GM21390 (cell line): ENCODE measurements at regions not wholly inside any gene's neighbourhood (a gene's known extent, or its start where the extent isn't known, plus 50 kb on each side); places are given as distances from the start of the nearest gene placed in this dataset.

ENCODE experiments used
- ATAC-seq: cut with Tn5 transposase; IDR thresholded peaks from one replicate; pipeline ENCODE4 v1.9.1; 2021; ENCODE audit not compliant: unreplicated experiment

DNA sequence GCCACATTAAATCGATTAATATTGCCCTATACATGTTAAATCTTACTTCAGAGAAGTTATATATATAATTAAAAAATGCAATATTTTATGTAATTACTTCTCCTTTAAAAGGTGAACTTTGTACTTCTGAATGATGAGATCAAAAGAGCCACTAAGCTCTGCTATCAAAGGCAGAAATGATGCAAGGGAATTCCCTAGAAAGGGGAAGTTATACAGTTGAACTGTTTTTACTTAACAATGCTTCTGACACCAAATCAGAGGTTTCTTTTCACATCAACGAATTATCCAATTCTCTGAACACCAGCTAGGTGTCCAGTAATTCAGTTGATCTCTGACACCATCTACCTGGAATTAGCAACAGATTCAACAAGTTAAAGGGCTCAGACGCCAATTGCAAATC is 319.9 kb upstream of the TSHZ2 start:
- ATAC-seq = no peak

DNA sequence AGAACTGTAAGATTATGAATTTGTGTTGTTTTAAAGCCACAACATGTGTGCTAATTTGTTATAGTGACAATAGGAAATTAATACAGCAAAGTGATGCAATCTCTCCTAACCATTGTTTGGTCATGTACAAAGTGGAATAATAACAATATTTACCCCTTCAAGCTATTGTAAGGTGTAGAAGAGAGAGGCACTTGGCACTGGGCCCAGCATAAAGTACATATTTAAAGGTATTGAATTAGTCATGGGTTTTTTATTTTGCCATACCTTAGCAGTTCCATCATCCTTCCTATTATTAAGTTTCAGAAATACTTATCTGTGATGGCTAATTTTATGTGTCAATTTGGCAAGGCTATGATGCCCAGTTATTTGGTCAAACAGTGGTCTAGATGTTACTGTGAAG is 322.4 kb upstream of the TSHZ2 start:
- no peak for ATAC-seq

DNA sequence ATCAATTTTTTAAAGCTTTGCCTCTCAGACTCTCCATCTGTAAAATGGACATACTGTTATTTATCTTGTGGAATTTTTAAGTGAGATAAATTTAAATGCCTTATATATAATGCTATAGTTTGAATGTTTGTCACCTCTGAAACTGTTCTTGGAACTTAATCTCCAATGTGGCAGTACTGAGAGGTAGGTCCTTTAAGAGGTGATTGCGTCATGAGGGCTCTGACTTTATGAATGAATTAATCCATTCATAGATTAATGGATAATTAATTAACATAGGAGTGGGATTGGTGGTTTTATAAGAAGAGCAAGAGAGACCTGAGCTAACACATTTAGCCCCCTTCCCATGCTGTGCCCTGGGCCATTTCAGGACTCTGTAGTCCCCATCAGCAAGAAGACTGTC is 326.3 kb upstream of the TSHZ2 start:
- no peak for ATAC-seq

DNA sequence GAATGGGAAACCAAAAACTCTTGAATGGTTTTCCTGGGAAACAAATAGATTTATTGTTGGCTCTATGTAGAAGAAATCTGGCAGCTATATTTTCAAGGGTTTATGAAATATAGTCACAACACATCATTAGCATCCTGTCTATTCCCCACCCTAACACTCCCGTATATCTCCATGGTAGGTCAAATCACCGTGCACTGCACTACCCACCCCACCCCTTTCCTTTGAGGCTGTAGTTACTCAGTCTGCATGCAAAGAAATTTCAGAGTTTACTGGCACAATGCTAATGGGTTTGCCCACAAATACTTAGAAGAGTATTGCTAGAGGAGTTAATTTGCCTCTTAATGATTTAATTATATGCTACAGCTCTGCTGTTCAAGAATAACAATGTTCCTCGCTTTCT is 329.1 kb upstream of the TSHZ2 start:
- no peak for ATAC-seq

DNA sequence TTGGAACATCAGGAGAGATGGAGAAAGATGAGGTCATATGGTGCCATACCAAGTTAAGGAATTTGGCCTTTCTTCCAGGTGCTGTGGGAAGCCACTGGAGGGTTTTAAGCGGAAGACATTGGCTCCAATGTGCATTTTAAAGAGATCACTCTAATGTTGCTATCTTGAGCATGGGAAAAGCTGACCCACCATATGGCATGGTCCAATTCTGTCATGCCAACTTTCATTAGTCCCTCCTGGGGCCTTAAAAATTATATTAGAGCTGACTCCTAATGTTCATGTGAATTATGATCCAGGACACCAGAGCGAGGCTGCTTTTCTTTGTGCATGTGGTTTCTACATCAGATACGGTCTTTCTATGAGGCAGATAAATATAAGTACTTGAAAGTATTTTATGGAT is 335.0 kb upstream of the TSHZ2 start:
- ATAC-seq = no peak

DNA sequence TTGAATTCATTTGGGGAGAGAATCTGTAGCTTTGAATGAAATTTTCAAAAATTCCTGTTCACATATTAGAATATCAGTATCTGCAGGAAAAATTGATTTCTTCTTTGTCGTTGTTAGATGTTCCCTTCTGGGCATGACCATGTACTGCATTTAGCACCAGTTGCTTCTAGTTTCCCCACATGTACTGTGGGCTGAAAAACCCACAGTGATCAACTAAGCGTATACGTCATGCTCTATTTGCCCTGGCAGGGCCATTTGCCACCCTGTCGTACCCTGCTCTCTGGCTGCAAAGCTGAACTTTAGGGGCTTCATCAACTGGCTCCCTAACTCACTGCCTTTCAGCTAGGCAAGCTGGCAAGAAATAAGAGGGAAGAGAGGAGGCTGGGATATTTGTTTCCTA is 340.7 kb upstream of the TSHZ2 start:
- ATAC-seq = no peak

DNA sequence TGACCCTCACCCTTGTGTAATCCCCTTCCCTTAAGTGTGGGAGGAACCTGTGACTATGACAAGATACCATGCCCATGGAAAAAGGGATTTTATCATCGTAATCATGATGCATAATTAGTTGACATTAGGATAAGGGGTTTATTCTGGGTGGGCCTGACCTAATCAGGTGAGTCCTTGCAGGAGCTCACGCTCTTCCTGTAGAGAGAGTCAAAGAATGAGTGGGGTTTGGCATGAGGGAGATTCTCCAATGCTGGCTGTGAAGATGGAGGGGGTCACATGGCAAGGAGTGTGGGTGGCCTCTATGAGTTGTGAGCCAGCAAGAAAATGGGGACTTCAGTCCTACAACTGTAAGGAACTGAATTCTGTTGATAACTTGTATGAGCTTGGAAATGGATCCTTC is 342.0 kb upstream of the TSHZ2 start:
- ATAC-seq = no peak

DNA sequence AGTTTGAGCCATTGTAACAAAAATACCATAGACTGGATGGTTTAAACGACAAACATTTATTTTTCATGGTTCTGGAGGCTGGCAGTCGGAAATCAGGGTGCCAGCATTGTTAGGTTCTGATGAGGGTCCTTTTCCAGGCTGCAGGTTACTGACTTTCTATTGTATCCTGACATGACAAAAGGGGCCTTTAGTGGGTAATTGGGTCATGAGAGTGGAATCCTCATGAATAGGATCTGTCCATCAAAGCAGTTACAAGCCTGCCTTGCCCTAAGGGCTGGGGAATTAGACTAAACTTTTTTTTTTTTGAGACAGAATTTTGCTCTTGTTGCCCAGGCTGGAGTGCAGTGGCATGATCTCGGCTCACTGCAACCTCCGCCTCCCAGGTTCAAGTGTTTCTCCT is 347.9 kb upstream of the TSHZ2 start:
- ATAC-seq = no peak

DNA sequence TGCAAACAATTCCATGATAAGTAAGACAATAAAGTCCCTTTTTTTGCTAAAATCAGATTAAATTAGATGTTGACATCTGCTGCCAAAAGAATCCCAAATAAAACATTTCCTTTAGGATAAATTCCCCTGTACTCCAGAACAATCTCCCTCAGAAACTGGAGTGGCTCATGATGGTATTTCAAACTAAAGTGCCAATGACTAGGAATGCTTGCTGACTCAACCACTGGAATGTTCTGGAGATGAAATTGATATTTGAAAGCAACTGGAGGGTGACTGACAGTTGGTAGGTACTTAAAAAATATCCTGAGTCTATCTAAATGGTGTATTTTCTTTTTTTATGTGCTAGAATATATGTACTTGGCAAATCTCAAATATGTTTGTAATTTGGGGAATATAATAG is 350.1 kb upstream of the TSHZ2 start:
- no peak for ATAC-seq

DNA sequence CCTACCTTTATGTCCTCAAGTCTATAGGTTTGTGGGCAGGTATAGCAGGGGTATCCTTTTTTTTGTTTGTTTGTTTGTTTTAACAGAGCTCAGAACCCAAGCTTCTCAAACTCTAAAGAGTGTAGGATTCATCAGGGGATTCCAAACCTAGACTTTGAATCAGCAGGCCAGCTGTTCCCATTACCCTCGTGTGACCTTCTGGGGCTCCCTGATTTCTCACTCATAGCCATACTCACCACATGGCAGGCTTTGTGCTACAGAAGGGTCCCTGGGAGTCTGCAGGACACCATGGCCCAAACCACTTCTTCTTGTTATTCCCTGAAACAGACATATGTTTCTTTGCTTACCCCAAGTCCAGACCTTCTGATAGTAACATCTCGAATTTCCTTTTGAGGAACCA is 350.8 kb upstream of the TSHZ2 start:
- no peak for ATAC-seq

DNA sequence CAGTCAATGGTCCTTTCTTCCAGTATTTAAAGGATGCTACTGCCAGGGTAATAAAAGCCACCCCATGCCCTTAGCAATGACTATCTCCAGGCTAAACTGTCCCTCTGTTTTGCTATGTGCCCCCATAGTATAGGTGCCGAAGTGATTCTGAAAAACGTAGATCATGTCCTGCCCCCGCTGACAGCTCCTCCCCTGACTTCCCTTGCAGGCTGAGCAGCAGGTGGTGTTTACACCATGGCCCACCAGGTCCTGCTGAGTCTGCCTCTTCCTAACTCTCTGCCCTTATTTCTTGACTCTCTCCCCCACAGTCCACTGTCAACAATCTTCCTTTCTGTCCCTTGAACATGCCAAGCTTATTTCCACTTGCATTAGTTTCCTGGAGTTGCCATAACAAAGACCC is 352.5 kb upstream of the TSHZ2 start:
- no peak for ATAC-seq

DNA sequence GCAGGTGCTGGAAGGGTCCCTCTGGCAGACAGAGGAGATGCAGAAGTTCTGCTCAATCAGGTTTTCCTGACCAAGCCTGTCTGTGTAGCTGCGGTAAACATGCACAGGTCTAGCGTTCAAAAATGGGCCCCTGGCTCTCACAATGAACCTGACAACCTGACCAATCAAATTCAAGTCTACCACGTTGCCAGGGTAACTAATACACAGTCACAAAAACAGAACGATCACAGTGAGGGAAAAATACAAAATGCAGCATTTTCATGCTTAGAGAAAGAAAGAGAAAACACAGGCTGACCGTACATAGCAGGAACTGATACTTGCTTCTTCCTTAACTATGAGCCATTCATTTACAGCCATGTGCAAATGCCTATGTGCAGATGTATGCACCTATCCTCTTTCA is 353.1 kb upstream of the TSHZ2 start:
- ATAC-seq = no peak

DNA sequence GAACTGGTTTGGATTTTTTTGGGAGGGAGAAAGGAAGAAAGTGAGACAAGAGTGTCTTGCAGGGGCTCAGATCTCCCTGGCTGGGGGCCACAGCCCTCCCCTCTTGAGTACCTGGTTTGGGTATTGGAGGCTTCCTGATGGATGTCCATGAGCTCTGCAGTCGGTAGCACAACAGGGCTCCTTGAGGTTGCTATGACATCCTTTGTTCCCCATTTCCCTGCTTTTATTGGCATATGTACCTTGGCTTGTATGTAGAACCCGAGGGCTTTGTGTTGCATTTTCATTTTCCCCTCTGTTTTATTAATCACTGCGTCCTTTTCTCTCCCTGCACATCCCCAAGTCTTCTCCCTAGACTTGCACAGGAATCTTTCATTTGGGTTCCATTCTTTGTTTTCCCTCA is 355.5 kb upstream of the TSHZ2 start:
- no peak for ATAC-seq

DNA sequence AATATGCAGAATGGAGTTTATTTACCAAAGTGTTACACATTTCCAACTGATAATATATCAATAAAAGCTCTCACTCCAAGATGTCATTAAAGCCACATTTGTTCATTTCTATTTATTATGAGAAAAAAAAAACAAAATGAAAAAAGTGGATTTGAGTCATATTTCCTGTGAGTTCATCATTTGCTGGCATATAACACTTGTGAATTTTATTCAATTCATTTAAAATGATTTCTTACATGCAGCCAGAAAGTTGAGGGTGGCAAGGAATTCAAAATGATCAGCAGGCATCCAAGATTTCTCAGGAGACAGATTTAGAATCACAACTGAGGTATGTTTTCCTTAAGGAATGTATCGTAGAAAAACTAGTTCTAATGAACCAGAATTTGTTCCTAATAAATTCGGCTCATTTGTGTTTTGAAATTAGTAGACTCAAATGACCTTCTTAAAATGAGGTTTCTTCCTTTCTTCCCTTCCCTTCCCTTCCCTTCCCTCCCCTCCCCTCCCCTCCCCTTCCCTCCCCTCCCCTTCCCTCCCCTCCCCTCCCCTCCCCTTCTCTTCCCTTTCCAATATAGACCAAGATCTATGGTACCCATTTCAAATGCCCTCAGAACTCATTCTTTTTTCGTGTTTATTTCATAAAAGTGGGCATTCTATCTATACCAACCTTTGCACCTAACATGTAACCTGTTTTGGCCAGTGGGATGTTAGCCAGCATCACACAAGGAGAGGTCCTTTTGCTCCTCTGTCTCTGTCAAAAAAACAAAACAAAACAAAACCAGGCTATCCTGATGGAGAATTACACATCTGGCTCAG is 357.9 kb upstream of the TSHZ2 start:
- no peak for ATAC-seq

DNA sequence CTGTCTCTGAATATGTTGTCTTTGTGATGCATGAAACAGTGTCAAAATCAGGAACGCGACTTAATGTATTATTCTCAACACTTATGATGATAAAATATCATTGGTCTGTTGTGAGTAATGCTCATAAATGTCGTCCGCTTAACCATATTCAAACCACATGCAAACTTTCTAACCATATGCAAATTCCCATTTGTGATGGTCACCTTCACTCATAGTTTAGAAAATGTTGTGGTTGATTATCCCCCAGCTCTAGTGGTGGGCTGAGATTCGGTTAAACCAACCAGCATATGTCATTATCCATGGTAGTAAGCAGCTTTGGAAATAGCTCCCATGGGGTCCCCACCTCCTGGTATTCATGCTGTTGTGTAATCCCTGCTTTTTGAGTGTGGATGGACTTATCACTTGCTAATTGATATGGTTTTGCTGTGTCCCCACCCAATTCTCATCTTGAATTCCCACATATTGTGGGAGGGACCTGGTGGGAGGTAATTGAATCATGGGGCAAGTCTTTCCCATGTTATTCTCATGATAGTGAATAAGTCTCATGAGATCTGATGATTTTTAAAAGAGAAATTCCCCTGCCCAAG is 360.0 kb upstream of the TSHZ2 start:
- ATAC-seq = no peak

DNA sequence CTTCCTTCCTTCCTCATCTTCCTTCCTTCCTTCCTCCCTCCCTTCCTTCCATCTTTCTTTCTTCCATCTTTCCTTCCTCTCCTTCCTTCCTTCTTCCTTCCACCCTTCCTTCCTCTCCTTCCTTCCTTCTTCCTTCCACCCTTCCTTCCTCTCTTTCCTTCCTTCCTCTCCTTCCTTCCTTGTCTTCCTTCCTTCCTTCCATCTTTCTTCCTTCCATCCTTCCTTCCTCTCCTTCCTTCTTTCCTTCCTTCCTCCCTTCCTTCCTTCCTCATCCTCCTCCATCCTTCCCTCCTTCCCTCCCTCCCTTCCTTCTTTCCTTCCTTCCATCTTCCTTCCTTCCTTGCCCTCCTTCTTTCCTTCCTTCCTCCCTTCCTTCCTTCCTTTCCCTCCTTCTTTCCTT is 361.4 kb upstream of the TSHZ2 start:
- no peak for ATAC-seq

DNA sequence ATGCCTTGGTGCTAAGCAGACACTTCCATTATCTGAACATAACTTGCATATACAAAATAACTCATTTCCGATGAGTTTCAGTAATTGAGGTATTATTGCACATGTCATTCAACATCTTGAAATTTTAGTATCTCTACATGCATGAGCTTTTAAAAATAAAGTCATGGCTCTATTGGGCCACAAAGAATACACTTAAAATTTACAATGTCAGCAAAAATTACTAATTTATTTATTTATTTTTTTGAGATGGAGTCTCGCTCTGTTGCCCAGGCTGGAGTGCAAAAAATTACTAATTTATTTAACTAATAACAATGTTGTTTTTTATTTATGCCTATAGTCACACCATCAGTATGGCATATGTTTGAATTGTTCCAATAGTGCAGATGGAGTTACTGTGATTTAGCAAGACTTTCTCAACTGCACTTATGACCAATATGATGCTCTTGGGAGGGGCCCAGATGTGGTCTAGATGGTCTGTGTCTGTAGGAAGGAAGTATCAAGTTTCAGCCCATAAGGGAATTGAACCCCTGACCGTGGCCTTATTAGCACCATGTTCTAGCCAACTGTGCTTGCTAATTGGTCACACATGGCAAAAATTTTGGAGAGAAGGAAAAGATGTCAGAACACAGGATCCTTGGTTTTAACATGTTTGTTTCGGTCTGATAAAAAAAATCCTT is 370.7 kb upstream of the TSHZ2 start:
- no peak for ATAC-seq

DNA sequence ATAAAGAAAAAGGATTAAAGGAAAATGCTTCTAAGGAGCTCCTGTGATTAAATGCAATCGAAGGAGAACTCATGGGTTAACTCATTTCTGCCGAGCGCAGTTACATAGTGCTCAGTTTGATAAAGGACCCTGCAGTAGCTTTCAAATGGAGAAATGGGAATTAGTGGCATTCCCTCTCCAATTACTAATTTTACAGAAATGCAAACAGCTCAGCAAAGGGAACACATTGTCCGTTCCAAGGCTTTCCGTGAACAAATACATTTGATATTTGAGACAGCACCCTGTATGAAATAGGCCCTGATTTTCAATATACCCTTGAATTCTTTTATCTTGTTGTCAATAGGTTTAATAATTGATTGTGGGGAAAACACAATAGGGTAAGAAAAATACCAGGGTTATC is 375.9 kb upstream of the TSHZ2 start:
- ATAC-seq = no peak

DNA sequence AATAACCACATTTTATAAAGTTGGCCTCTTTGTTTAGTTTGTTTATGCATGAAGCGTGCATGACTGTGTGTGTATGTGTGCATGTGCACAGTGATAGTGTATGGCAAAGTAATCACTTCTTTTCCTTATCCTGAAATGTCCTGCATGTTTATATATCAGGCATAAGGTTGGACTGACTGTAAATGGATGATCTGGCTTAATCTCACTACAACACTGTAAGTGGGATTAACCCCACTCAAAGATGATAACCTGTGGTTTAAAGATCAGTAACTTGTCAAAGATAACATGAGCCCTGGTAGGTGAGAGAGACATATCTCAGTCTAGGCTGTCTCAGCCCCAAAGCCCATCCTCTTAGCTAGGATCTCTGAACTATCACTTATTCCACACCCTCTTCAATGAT is 376.6 kb upstream of the TSHZ2 start:
- no peak for ATAC-seq

DNA sequence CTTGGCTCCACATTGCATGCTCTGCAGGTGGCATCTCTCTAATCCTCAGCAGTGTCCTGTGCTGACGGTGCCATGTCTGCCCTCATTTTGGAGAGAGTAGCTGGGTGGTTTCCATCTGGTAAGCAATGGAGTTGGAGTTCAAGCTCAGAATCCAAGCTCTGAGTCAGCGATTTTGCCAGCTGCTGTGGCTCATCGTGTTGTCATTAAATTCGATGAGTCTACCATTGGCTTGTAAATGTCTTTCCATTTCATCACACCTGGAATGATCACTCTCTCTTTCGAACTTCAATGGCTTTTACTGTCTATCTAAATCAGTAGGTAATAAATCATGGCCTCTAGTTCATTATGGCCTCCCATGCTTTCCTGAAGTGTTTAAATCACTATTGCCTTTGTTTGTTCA is 378.5 kb upstream of the TSHZ2 start:
- ATAC-seq = no peak

DNA sequence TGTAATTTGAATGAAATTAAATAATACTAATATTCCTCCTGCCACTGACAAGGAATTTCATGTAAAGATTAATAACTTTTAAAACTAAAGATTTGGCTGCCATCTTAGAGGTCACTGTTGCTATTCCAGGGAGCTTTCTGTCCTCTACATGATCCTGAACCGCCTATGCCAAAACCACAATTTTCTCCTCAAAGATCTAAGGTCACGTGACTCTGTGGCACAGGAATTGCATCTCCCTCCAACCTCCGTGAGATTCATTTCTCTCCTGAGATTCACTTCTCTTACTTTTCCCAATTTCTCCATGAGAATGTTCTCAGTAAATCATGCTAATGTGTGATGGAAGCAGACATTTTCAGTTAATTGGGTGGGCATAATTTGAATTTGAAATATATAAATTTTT is 379.6 kb upstream of the TSHZ2 start:
- ATAC-seq = no peak

DNA sequence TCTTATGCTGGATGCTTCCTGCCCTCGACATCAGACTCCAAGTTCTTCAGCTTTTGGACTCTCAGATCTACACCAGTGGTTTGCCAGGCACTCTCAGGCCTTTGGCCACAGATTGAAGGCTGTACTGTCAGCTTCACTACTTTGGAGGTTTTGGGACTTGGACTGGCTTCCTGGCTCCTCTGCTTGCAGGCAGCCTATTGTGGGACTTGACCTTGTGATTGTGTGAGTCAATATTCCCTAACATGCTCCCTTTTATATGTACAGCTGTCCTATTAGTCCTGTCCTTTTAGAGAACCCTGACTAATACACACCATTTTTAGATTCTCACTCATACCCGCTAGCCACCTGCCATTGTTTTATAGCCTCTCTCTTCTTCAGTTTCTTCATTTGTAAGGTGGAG is 382.1 kb upstream of the TSHZ2 start:
- ATAC-seq = no peak
